EL (cell line): ENCODE measurements at regions not wholly inside any gene's neighbourhood (a gene's known extent, or its start where the extent isn't known, plus 50 kb on each side); places are given as distances from the start of the nearest gene placed in this dataset.
A peak's percentile ranks its signal among the peaks of the same experiment; 100 is the strongest.

Source experiments
- DNase-seq: peaks from one replicate; pipeline ENCODE4 v3.0.0-alpha.2; 2016

DNA sequence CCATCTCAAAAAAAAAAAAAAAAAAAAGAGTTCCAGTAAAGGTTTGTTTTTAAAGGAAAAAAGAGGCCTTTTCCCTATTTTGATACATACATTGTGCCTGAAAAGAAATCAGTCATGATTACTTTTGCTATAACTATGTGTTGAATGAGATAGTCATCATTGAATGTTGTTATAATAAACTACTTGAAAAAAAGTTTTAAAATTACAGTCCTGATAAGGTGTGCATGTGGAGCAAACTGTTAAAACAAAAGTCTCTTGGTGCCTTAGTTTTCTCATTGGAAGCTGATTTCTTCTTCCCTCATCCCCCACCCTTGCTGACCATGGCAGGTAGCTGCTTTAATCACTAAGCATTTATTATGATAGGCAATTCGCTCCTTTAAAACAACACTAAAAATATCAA is 172.3 kb upstream of the TBCA start:
- DNase-seq = no peak

DNA sequence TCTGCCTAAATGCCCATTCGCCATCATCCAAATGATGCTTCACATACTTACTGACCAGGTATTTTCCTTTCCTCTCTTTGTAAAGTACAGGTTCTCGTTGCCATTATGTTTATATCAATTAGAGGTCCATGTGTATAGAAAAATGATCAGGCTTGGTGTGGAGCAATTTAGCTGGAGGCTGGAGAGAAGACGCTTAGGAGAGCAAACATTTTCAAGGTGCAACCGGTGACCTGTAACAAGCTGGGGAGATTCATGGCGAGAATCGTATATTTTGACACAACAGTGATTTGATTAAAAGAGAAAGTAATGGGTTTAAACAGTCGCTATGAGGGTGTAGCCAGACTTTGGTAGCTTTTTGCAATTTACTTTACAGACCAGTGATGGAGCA is 170.9 kb upstream of the TBCA start:
- DNase-seq = no peak

DNA sequence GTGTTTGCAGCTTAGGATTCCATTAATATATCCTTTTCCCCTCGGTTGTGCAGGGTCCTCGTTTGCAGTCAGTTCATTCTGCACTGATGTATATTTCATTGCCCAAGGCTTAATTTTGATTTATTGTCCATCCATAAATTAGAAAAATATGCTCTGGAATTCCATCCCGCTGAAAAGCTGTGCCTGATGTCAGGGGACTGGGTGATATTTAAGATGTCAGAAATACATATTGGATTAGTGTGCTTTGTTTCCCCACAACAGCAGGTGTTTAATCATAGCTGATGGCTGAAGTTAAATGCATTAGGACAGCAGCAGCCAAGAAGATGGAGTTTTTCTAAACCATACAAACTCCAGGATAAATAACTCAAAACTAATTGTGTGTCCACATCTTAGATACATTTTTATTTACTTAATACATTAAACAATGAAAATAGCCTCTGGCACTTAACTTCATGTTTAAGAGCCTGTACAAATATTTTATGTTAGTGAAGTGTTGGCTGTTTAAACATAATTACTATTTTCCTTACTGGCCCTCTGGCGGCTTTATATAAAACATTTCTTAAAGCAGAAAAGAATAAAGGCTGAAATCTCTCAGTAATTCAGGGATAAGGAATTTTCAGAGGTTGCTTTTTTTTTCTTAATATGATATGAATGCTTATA is 170.4 kb upstream of the TBCA start:
- peak; percentile 57 for DNase-seq

DNA sequence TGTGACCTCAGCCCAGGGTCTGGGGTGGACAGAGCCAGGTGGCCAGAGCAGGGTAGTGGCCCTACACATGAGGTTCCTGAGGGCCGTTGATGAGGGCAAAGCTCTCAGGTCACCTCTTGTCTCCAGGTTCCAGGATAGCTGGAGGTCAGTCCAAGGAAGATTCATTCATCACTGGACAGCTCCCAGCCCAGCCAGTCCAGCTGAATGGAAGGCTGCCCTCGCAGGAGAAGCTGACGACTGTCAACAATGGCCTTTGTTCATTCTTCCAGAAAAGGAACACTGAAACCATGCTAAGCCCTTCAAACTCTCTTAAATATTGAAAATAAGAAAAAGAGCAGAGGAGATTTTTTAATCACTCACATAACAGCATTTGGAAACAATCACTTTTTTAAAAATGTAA is 169.7 kb upstream of the TBCA start:
- no peak for DNase-seq

DNA sequence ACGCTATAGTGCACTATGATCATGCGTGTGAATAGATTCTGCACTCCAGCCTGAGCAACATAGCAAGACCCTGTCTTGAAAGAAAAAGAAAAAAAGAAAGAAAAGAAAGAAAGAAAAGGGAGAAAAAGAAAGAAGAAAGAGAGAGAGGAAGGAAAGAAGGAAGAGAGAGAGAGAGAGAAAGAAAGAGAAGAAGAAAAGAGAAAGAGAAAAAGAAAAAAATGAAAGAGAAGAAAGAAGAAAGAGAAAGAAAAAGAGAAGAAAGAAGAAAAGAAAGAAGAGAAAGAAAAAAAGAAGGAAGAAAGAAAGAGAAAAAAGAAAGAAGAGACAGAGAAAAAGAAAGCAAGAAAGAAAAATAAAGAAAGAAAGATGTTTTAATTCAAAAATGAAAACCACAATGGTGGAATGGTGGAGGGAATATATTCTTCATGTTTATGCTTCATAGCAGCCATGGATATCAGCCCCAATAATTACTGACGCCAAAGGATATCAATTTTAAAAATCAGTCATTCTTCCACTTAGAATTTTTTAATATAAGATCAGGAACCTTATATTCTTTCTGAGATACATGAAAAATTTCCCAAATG is 168.7 kb upstream of the TBCA start:
- DNase-seq = no peak

DNA sequence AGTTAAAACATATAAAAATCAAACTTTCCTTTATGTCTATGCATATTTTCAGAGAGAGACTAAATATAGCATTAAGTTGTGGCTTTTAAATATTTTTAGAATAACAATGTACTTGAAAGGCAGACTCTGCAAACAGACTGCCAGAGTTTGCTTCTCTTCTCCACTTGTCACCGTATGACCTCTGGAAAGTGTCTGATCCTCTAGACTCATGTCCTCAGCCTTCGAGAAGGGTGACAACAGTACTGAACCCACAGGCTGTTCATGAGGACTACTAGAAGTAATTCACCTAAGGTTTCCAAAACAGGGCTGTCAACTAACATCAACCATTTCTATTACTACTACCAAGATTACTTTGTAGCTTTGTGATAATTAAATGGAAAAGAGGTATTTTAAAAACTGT is 167.7 kb upstream of the TBCA start:
- no peak for DNase-seq

DNA sequence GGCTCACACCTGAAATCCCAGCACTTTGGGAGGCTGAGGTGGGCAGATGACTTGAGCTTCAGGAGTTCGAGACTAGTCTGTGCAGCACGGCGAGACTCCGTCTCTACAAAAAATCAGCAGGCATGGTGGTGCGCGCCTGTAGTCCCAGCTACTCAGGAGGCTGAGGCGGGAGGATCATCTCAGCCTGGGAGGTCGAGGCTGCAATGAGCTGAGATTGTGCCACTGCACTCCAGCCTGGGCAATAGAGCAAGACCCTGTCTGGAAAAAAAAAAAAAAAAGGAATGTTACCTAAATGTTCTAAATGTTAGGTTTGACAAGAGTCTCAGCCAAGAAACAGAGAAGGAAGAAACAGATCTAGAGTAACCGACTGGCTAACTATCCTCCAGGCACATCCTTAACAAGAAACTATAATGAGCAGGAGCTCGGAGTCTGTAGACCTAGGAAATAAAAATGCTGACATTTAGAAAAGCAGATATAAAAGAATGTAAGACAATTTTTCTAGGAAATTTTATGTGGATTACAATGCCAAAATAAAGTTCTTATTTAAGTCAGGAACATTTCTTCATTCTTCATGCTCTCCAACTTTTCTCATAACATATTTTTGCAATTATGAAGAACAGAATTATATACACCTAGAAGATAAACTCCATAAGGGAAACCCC is 166.6 kb upstream of the TBCA start:
- no peak for DNase-seq

DNA sequence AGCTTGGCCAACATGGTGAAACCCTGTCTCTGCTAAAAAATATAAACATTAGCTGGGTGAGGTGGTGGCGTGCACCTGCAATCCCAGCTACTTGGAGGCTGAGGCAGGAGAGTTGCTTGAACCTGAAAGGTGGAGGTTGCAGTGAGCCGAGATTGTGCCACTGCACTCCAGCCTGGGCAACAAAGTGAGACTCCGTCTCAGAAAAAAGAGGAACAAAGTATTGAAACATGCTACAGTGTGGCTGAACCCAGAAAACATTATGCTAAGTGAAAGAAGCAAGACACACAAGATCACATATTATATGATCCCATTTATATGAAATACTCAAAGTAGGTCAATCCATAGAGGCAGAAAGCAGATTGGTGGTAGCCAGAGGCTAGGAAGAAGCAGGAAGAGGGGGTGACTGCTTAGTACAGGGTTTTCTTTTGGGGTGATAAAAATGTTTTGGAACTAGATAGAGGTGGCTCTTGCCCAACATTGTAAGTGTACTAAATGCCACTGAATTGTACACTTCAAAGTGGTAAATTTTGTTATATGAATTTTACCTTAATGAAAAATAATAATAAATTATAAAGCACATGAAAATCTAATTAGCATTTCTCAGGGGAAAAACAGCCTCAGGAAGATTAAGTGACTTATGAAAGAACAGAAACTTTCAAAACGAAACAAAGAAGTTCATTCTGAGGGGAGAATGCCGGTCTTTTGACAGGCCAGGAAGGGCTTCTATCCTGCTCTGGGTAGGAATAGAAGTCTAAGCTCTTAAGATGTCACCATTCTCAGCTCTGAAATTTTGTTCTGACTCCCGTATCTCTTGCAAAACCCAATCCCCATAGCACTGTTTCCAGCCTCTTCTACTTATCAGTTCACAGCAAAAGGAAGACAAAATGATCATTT is 161.1 kb upstream of the TBCA start:
- DNase-seq = no peak

DNA sequence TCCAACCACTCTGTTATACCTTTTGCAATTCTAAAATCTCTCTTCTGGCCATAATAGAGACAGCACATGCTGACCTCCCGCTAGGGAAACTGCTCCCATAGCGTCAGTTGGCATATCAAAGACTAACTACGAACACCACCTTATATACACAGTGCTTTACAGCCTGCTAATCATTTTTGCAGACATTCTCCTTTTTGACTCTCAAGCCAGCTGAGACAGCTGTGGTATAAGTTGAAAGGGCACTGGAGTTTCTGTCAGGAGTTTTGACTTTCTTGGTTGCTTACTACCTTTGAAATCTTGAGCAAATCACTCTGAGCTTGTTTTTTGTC is 160.2 kb upstream of the TBCA start:
- no peak for DNase-seq

DNA sequence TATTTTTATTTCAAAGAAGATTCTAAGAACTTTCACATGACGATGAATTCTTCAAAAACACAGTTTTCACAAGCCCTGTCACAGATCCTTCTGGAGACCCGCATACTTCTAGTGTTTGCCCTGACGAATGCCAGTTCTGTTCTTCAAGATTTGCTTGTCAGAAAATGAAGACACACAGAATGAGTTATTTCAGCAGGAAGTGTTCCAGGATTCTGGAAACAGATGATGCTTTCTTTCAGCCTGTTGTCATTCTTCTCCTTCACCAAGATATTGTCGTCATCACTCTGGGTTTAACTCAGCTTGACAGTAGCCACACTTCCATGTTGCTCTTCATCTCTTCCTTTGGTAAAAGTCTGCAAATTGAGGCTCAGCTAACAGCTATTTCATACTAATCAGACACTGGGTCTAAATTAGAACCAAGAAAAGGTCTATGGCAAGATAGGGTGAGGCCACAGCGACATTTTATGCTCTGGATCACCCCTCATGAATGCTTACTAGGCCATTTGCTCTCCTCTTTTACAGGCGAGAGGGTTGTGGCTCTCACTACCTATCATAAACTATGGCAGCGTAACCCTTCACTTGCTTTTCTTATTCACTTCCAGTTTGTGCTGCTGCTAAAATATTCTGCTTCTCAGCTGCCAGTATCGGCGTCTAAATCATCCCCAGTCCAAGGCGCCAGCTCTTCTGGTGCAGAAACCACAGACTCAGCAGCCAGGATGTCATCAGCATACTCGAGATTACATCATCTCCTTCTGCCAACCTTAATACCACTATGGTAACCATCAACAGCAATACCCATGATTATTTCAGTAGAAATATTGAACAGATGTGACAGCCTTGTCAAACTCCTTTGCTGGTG is 159.6 kb upstream of the TBCA start:
- peak; percentile 47 for DNase-seq

DNA sequence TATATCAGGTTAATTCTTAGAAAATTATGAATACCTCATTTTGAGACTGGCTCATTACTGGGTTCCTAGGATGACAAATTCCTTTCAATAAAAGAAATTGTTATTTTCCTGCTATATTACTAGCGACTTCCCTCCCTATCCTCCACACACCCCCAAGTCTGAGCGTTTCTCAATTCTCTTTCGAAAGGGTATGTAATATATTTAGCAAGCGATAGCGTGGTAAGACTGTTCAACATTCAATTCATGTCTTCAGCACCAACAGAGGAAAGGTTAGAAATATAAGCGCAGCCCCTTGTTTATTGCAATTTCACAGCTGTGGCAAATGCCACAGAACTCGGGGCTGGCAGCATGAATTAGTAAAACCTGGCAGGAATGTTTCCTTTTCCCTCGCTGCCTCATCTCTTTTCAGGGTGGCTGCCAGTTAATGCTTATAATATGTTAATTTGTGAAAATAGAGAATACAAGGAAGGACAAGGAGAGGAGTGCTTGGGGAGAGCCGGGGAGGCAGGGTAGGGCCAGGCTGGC is 152.7 kb upstream of the TBCA start:
- no peak for DNase-seq

DNA sequence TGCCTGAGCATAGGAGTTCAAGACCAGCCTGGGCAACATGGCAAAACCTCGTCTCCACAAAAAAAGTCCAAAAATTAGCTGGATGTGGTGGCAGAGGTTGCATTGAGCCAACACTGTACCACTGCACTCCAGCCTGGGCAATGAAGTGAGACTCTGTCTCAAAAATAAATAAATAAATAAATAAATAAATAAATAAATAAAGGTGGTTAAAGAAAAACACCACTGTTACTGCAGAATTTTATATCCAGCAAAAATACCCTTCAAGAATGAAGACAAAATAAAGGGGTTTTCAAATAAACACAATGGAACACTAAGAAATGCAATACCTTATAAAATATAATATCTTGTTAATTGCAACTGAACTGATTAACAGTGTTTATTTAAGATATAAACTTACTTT is 150.2 kb upstream of the TBCA start:
- no peak for DNase-seq

DNA sequence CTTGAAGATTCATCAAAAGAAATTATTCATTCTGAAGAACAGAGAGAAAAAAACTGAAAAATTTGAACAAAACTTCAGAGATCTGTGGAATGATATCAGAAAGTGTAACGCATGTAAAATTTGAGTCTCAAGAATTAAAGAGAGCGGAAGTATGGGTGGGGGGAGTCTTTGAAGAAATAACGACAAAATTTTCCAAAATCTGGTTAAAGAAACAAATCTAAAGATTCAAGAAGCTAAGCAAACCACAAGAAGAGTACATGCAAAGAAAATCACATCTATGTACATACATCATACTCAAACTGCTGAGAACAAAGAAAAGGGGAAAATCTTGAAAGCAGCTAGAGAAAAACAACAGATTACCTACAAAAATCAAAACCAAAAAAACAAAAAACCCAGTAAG is 149.4 kb upstream of the TBCA start:
- DNase-seq = no peak

DNA sequence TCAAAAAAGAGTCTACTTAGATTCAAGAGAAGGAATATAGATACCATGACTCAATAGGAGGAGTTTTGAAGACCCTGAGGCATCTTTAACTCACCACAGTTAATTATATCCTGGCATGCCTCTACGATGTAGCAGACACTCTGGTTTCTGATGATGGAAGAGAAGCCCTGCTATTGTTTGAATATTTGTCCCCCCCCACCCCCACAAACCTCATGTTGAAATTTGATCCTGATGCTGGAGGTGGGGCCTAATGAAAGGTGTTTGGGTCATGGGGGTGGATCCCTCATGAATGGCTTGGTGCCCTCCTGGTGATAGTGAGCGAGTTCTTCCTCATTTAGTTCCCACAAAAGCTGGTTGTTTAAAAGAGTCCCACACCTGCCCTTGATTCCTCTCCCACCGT is 147.9 kb upstream of the TBCA start:
- peak; percentile 56 for DNase-seq

DNA sequence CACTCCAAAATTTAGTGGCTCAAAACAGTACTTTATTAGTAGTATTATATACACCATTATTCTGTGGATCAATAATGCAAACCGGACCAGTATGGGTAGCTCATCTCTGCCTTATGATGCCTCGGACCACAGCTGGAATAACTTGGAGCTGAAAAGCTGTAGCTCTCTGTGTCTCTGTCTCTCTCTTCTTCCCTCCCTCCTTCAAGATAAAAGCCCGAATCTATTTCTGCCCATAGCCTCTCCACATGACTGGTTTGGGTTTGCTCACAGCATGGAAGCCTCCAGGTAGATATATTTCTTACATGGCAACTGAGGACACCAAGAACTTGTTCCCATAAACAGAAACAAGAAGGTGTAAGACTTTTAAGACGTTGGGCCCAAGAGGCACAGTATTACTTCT is 147.5 kb upstream of the TBCA start:
- DNase-seq = no peak

DNA sequence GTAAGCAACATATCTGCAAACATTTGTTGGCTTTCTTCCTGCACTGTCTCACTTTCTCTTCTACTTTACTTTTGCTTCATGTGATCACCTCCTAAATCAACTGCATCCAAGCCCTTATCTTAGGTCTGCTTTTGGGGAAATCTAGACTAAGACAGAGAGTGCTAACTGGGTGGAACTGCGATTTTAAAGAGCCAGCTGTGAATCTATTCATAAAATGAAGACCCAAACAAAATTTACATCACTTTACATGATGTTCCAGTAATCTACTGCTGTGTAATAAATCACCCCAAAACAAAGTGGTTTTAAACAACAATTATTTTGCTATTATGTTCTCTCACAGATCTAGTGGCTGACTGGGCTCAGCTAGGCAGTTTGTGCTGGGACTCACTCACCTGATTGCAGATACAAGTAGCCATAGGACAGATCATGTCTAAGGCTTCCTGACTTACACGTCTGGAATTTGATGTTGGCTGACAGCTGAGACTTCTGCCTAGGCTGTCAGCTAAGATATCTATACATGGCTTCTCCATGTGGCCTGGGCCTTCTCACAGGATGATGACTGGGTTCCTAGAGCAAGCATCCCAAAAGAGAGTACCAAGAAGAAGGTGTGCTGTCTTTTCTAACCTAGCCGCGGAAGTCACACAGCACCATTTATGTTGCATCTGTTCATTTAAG is 145.1 kb upstream of the TBCA start:
- no peak for DNase-seq

DNA sequence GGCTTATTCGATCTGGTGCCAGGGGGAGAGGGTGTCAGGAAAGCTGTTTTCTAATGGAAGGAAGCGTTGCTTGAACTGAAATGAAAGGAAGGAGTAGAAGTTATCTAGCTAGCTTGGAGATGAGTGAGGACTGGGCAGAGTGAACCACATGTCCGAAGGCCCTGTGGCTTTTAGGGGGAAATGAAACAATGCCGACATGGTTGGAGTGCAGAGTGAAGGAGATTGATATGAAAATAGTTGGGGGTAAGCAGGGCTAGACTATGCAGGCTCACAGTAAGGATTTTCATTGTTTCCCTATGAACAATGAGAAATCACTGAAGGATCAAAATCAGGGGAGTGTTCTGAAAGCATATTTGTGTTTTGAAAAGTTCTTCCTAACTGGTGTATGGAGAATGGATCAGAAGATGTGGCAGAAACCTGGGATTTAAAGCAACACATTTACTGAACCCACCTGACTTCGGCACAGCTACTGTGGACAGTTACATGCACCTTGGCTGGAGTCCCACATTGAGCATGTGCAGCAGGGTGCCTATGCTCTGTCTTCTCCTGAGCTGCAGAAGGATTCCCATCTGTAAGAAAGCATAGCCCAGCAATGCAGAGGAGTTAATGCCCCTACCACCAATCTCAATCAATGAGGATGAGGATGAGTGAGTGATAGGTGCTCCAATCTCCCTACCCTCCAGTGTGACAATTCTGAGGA is 144.4 kb upstream of the TBCA start:
- DNase-seq = no peak

DNA sequence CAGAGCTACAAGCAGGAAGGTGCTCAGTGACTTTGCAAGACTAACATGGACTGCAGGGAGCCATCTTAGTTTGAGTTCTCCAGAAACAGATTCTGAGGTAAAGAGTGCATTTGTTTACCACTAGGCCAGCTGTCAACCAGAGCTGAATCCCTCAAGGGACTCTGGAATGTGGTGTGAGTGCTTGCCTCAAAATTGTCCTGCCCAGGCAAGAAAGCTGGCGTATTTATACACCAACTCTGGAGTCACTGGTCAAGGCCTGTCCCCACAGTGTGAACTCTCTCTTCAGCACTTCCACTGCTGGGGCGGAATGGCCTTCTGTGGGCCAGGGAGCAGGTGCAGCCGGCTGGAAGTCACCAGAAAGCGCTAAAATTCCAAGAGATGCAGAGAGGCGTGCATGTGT is 139.2 kb upstream of the TBCA start:
- DNase-seq = no peak

DNA sequence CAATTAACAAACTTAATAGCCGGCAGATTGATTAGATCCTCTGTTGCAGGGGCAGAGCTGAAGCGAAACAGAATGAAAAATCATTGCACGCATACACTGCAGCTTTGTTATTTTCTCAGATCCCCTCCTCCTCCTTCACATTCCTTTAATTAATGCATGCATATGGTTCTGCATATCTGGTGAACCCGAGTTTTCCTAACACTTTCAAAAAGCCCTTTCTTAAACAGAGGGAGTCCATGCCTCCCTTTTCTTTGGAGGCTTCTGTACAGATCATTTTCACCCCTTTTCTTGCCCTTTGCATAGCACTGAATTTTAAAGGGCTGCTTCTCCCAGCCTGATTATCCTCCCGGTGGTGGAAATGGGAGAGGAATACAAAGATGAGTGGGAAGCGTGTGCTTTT is 136.6 kb upstream of the TBCA start:
- no peak for DNase-seq

DNA sequence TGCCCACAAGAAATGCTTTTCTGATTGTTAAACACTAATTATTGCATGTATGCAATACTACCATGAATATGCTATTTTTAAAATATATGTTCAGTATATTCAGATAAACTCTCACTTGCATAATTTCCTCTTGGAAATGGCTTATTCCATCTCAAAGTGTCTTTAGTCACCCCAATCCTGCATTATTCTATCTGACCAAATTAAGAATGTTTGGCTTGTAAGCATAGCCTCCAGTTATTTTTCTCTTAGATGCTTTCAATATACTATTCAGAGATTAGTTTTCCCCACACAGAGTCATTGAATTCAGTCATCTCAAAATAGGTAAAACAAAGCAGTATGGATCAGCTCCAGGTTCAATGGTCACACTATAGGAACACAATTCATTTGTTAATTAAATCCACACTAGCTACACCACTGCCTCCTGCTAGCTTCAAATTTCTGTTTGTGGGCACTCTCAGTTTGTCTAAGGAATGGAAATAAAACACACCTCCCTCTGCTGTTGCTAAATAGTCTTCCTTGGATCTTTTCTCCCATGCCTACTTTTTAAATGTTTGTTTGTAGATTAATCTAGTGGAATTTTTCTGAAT is 134.6 kb upstream of the TBCA start:
- DNase-seq = no peak

DNA sequence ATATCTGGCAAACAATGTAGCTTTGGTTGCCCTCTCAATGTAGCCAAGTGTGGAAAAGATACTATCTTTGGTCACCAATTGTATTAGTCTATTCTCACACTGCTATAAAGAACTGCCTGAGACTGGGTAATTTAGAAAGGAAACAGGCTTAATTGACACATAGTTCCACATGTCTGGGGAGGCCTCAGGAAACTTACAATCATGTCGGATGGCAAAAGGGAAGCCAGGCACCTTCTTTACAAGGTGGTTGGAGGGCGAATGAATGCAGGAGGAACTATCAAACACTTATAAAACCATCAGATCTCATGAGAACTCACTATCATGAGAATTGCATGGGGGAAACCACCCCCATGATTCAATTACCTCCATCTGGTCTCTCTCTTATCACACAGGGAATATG is 133.1 kb upstream of the TBCA start:
- no peak for DNase-seq
